Loucy (cell line): ENCODE measurements at regions not wholly inside any gene's neighbourhood (a gene's known extent, or its start where the extent isn't known, plus 50 kb on each side); places are given as distances from the start of the nearest gene placed in this dataset.

Source experiments
- H2AFZ ChIP-seq: fragments of 200-600 bp; sonication (generic); 2 replicates; pipeline ENCODE4 v1.6.0; 2016; ENCODE audit warnings: antibody characterized with exemption, mild to moderate bottlenecking, low read length, moderate library complexity
- H3F3A ChIP-seq: fragments of 200-600 bp; 2 replicates; pipeline ENCODE4 v1.6.0; 2016; ENCODE audit warnings: antibody characterized with exemption, low read depth, mild to moderate bottlenecking
- H3K27me3 ChIP-seq: fragments of 200-600 bp; sonication (generic); 2 replicates; pipeline ENCODE4 v1.6.1; 2014; ENCODE audit warnings: low read length, mild to moderate bottlenecking; ENCODE audit not compliant: insufficient read depth, poor library complexity, severe bottlenecking
- H3K36me3 ChIP-seq: fragments of 200-600 bp; sonication (generic); 2 replicates; pipeline ENCODE4 v1.6.1; 2016; ENCODE audit warnings: low read length; ENCODE audit not compliant: insufficient read depth
- H3K4me1 ChIP-seq: fragments of 200-600 bp; sonication (generic); 2 replicates; pipeline ENCODE4 v1.5.1; 2014; ENCODE audit warnings: low read length, mild to moderate bottlenecking; ENCODE audit not compliant: insufficient read depth, poor library complexity, severe bottlenecking
- H3K4me2 ChIP-seq: fragments of 200-600 bp; sonication (generic); 2 replicates; pipeline ENCODE4 v1.6.0; 2014; ENCODE audit warnings: antibody characterized with exemption, low read length, low read depth, mild to moderate bottlenecking; ENCODE audit not compliant: poor library complexity, severe bottlenecking
- H3K4me3 ChIP-seq: fragments of 200-600 bp; sonication (generic); 2 replicates; pipeline ENCODE4 v1.5.1; 2014; ENCODE audit warnings: low read length, mild to moderate bottlenecking, mixed read lengths; ENCODE audit not compliant: poor library complexity, severe bottlenecking
- H3K79me2 ChIP-seq: fragments of 200-600 bp; sonication (generic); 2 replicates; pipeline ENCODE4 v1.6.1; 2014; ENCODE audit warnings: low read length; ENCODE audit not compliant: insufficient read depth
- H3K9ac ChIP-seq: fragments of 200-600 bp; sonication (generic); 2 replicates; pipeline ENCODE4 v1.6.0; 2014; ENCODE audit warnings: mild to moderate bottlenecking, low read depth, low read length, moderate library complexity; ENCODE audit not compliant: poor library complexity, severe bottlenecking
- H3K9me2 ChIP-seq: fragments of 200-600 bp; sonication (generic); replicated peaks from 2 replicates; pipeline ENCODE4 v1.6.1; 2016; ENCODE audit warnings: low read depth, low read length, mixed read lengths
- H3K9me3 ChIP-seq: fragments of 200-600 bp; sonication (generic); 2 replicates; pipeline ENCODE4 v1.6.1; 2014; ENCODE audit warnings: mild to moderate bottlenecking, antibody characterized with exemption, low read length, low read depth; ENCODE audit not compliant: insufficient read depth
- H4K20me1 ChIP-seq: fragments of 200-600 bp; sonication (generic); 2 replicates; pipeline ENCODE4 v1.6.0; 2014; ENCODE audit warnings: antibody characterized with exemption, low read length, mild to moderate bottlenecking; ENCODE audit not compliant: insufficient read depth, poor library complexity, severe bottlenecking
- EZH2phosphoT487 ChIP-seq: fragments of 200-600 bp; IDR thresholded peaks from 2 replicates; pipeline ENCODE4 v1.6.1; 2018; ENCODE audit warnings: antibody characterized with exemption, mild to moderate bottlenecking, moderate library complexity, borderline replicate concordance
- TF ChIP-seq, protein P1 (sequence below): fragments of 200-600 bp; sonication (generic); conservative IDR thresholded peaks from 2 replicates; pipeline ENCODE4 v1.5.1; 2014; ENCODE audit warnings: mild to moderate bottlenecking, antibody characterized with exemption, low read length

DNA sequence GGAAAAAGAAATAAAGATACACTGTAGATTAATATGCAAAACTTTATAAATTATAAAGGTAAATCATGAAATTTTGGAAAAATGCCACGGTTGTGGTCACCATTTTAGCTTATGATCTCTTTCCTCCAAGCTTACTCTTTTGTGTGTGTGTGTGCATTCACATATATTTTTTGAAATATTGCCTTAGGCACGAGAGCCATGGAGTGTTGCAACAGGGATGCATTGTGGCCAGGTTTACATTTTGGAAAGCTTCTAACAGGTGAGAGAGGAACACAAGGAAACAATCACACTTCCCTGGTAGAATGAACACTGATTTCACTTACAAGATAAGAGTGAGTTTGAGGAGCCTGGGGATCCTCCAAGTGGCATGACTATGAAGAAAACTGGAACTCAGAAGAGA is 214.5 kb upstream of the TENT5A start:
- Histone ChIP-seq H3K4me1 (no peaks in the 10 kb centered on the region), H4K20me1 (no peaks in the 10 kb centered on the region), H2AFZ (no peak overlapping the region), H3K4me2 (no peak overlapping the region), H3F3A (no peaks in the 10 kb centered on the region), H3K4me3 (no peak overlapping the region), H3K79me2 (no peaks in the 10 kb centered on the region), H3K36me3 (no peaks in the 10 kb centered on the region), H3K27me3 (no peaks in the 10 kb centered on the region), H3K9ac (no peak overlapping the region), H3K9me3 (no peaks in the 10 kb centered on the region; the same call in 1 of the 2 replicates), H3K9me2 (no peaks in the 10 kb centered on the region)
- no peak for TF ChIP-seq EZH2phosphoT487
- TF ChIP-seq, protein P1, sequence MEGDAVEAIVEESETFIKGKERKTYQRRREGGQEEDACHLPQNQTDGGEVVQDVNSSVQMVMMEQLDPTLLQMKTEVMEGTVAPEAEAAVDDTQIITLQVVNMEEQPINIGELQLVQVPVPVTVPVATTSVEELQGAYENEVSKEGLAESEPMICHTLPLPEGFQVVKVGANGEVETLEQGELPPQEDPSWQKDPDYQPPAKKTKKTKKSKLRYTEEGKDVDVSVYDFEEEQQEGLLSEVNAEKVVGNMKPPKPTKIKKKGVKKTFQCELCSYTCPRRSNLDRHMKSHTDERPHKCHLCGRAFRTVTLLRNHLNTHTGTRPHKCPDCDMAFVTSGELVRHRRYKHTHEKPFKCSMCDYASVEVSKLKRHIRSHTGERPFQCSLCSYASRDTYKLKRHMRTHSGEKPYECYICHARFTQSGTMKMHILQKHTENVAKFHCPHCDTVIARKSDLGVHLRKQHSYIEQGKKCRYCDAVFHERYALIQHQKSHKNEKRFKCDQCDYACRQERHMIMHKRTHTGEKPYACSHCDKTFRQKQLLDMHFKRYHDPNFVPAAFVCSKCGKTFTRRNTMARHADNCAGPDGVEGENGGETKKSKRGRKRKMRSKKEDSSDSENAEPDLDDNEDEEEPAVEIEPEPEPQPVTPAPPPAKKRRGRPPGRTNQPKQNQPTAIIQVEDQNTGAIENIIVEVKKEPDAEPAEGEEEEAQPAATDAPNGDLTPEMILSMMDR = no peak

DNA sequence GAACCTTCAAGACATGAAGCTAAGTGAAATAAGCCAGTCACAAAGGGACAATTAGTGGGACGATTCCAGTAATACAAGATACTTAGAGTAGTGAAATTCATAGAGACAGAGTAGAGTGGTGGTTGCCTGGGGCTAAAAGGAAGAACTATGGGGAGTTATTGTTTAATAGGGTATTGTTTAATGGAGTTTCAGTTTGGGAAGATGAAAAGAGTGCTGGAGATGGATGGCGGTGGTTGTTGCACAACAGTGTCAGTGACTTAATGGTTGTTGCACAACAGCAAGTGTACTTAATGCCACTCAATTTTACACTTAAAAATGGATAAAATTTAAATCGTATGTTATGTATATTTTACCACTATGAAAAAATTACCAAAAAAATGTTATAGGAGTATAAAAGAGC is 209.7 kb upstream of the TENT5A start:
- H3K79me2 ChIP-seq = no peaks in the 10 kb centered on the region
- H3K4me3 ChIP-seq = no peak overlapping the region
- no peaks in the 10 kb centered on the region for H3K36me3 ChIP-seq
- H3K4me1 ChIP-seq = no peaks in the 10 kb centered on the region
- H4K20me1 ChIP-seq = no peaks in the 10 kb centered on the region
- no peaks in the 10 kb centered on the region for H3K27me3 ChIP-seq
- H3K4me2 ChIP-seq = no peak overlapping the region
- no peaks in the 10 kb centered on the region for H3K9me2 ChIP-seq
- no peak overlapping the region for H2AFZ ChIP-seq
- H3K9me3 ChIP-seq = no peaks in the 10 kb centered on the region
- no peaks in the 10 kb centered on the region for H3F3A ChIP-seq
- no peak overlapping the region for H3K9ac ChIP-seq
- TF ChIP-seq EZH2phosphoT487 = no peak
- TF ChIP-seq, protein P1 = no peak

DNA sequence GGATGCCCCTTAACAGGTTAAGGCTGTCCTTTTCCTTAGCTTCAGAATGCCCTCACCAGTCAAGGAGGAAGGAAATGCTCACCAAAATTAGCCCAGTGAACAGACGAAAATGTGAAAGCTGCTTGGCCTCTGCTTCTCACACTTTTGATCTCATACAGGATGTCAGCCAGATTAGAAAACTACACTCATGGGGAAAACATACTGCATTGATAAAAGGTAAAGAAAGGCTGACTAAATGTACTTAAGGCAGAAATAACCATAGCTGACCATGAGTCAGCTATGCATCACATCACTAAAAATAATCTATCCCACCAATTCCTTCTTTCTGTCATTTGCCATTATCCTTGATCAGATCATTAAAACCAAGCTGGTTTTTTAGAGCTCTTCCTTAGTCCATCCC is 198.4 kb upstream of the TENT5A start:
- no peaks in the 10 kb centered on the region for H3K27me3 ChIP-seq
- H3K4me2 ChIP-seq = peak overlapping the region; percentile 32
- no peak overlapping the region for H3K9ac ChIP-seq
- H3F3A ChIP-seq = peaks cover 9% of the 10 kb centered on the region; the same call in 1 of the 2 replicates
- H2AFZ ChIP-seq = no peak overlapping the region
- H3K9me3 ChIP-seq = no peaks in the 10 kb centered on the region
- H4K20me1 ChIP-seq = no peaks in the 10 kb centered on the region
- peaks cover 25% of the 10 kb centered on the region for H3K4me1 ChIP-seq
- H3K4me3 ChIP-seq = no peak overlapping the region
- H3K9me2 ChIP-seq = no peaks in the 10 kb centered on the region
- no peaks in the 10 kb centered on the region for H3K79me2 ChIP-seq
- no peaks in the 10 kb centered on the region for H3K36me3 ChIP-seq
- TF ChIP-seq, protein P1 = no peak
- TF ChIP-seq EZH2phosphoT487 = no peak
